Myocyte (in vitro differentiated cells): ENCODE measurements at regions not wholly inside any gene's neighbourhood (a gene's known extent, or its start where the extent isn't known, plus 50 kb on each side); places are given as distances from the start of the nearest gene placed in this dataset.
A peak's percentile ranks its signal among the peaks of the same experiment; 100 is the strongest.

ENCODE experiments used
- DNase-seq: peaks from one replicate; pipeline ENCODE4 v3.0.0-alpha.2; 2012; ENCODE audit warnings: low read depth

- DNase-seq, result no peak
Measured at GRCh38 chr7:125399408-125399807, 469.8 kb upstream of the POT1 start.

- DNase-seq, result no peak
Measured at GRCh38 chr7:125396466-125397151, 467.0 kb upstream of the POT1 start.

GRCh38 chr7:125391921-125392320 is 462.3 kb upstream of the POT1 start:
- no peak for DNase-seq

- peak; percentile 11 for DNase-seq
Measured at GRCh38 chr7:125390981-125391380, 461.4 kb upstream of the POT1 start.

GRCh38 chr7:125386211-125386610 is 456.6 kb upstream of the POT1 start:
- DNase-seq, result no peak

GRCh38 chr7:125383324-125383723 is 453.7 kb upstream of the POT1 start:
- DNase-seq, result no peak

- no peak for DNase-seq
Measured at GRCh38 chr7:125382401-125382800, 452.8 kb upstream of the POT1 start.

GRCh38 chr7:125375942-125376341 is 446.3 kb upstream of the POT1 start:
- DNase-seq, result no peak

GRCh38 chr7:125370502-125370901 is 440.9 kb upstream of the POT1 start:
- DNase-seq, result no peak

GRCh38 chr7:125363873-125364272 is 434.2 kb upstream of the POT1 start:
- DNase-seq, result no peak

- DNase-seq, result no peak
Measured at GRCh38 chr7:125358551-125359167, 429.0 kb upstream of the POT1 start.

- no peak for DNase-seq
Measured at GRCh38 chr7:125357676-125358455, 428.2 kb upstream of the POT1 start.

- DNase-seq, result no peak
Measured at GRCh38 chr7:125355899-125356298, 426.3 kb upstream of the POT1 start.

GRCh38 chr7:125347269-125347668 is 417.6 kb upstream of the POT1 start:
- no peak for DNase-seq

- no peak for DNase-seq
Measured at GRCh38 chr7:125338110-125338509, 408.5 kb upstream of the POT1 start.

- no peak for DNase-seq
Measured at GRCh38 chr7:125336326-125336725, 406.7 kb upstream of the POT1 start.

- DNase-seq, result no peak
Measured at GRCh38 chr7:125326666-125327255, 397.1 kb upstream of the POT1 start.

- no peak for DNase-seq
Measured at GRCh38 chr7:125316466-125316865, 386.8 kb upstream of the POT1 start.

- DNase-seq, result no peak
Measured at GRCh38 chr7:125299003-125299765, 369.6 kb upstream of the POT1 start.

GRCh38 chr7:125279961-125280360 is 350.3 kb upstream of the POT1 start:
- DNase-seq, result no peak

- DNase-seq, result no peak
Measured at GRCh38 chr7:125278318-125278717, 348.7 kb upstream of the POT1 start.
